DMS153 (cell line): ENCODE measurements at regions not wholly inside any gene's neighbourhood (a gene's known extent, or its start where the extent isn't known, plus 50 kb on each side); places are given as distances from the start of the nearest gene placed in this dataset.
"Not testable (repeated sequence)": the region's sequence is repeated elsewhere in the genome, so short reads cannot be mapped to it uniquely, and the experiment has no call there.

Source experiments
- DNase-seq: peaks from one replicate; lab custom pipeline; 2025; lab: John Stamatoyannopoulos, UW

DNA sequence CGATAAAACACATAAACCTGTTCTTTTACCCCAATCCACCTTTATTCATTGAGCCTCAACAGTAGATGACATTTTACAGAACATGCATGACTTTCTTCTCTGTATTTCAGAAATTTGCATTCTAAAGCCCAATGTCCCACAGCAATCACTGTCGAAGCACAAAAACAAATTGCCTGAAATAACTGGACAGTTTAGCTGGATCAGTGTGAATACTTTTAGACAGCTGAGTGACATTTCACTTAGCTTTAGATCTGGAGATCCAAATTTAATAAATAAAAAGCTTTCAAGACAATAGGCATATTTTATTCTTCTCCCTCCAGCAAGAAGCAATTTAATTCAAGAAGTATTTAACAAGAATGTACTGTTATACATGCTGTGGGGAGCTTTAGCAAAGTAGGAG, 109.1 kb upstream of the FSCB start:
- DNase-seq = no peak

DNA sequence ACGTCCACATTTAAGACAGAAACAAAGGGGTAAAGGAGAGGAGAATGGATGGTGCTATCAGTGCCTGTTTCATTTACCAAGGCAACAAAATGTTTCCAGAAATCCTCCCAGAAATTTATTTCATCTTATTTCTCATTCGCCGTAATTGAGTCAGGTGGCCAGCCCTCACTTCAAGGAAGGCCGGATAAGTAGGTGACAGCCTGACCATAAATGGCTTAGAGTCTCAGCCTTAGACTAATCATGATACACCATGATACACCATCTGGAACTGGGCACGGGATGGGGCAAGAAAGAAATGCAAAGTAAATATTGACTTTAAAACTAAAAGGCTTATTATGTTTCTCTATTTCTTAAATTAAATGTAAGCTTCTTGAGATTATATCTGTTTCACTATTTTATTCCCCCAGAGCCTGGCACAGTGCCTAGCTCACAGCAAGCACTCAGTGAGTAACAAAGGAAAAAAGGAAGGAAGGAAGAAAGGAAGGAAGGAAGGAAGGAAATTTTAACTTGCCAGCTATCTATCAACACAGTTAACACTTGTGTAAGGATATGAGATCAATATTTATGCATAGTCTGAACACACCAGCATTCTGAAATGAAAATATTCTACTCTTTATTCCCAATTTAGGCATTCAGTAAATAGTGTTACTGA, 106.1 kb upstream of the FSCB start:
- DNase-seq = no peak

DNA sequence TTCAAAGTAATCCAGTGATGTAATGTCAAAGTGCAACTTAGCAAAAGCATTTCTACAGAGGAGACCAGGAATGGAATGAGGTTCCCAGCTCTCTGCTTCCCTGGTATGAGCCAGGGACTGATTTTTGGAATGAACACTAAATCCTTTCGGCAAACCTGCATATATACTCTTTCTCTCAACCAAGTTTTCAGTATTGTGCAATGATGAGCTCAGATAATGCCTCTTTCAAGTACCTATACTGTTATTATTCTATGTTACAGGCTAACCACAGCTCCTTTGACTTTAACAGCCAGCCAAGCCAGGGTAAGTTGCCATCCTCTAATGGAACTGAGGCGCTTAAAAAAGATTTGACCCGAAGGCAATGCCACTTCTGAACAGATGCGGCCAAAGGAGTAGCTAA, 104.9 kb upstream of the FSCB start:
- no peak for DNase-seq

DNA sequence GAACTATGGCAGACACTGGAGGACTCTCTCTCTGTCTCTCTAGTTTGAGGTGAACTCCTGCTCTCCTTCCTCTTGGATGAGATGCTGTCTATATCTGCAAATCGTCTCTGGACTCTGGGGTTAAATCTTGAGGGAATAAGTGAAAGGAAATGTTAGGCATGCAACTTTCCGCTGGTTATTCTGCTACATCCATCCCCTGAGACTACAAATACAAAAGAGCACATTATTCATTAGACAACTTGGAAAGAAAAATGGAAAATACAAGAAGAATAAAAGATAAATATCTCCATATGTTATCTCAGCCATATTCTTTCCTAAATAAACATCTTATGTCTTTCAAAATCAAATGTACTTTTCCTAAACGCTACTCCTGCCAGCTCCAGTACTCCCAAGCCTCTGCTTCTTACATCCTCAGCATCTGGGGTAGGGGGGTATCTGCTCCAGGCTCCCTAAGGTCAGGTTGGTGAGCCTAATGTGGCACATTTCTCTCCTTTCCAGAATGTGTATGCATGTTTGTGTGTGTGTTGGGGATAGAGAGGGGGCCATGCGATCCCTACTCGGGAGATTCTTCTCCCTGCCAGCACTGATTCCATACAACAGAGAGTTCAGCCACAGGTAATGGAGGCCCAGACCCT, 102.9 kb upstream of the FSCB start:
- DNase-seq = no peak

DNA sequence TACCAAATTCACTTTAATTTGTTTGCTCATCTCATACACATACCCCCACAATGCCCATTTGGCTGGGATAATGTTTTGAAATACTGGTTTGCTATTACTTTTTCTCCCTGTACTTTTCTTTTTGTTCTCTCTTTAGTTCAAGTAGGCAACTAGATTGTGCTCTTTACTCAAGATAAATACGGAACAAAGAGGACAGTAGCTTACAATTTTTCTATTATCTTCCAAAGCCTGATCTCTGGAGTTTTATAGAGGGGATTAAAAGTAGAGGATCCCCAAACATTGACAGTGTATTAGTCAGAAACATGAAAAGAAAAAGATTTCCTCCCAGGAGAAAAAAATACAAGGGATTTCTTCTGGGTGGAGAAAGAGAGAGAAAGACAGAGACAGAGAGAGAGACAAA, 102.1 kb upstream of the FSCB start:
- DNase-seq = no peak

DNA sequence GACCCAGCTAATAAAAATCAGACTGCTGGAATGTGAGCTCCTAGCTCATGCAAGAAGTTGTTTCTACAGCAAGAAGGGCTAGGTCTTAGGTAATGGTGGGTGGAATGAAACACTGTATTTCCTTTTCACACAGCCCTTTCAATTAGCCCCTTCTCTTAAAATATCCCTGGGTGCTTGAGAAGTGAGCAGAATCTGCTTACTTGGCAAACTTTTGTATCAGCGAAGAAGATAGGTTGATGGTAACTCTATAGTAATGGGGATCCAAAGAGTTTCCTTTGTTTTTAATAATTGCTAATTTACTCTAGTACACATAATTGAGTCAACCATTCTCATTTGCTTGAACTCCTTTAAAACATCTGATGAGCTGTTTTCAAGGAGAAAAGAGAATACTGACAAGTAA, 100.6 kb upstream of the FSCB start:
- no peak for DNase-seq

DNA sequence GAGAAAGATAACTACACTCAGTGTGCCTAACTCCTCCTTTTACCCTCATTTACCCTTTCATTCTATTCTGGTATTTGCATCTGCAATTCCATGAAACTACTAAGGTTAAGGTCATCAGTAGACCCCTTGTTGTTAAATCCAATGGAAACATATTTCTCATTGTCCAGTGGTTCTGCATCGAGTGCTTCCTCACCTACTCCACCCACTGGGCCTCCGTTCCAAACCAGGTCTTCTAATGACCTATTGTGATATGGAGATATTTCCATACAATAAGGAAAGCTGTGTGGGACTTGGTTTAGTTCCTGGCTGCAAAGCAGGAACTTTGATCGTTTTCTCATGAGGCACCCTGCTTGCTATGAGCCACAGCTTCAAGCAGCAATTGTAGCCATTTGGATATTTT, 99.5 kb upstream of the FSCB start:
- no peak for DNase-seq

DNA sequence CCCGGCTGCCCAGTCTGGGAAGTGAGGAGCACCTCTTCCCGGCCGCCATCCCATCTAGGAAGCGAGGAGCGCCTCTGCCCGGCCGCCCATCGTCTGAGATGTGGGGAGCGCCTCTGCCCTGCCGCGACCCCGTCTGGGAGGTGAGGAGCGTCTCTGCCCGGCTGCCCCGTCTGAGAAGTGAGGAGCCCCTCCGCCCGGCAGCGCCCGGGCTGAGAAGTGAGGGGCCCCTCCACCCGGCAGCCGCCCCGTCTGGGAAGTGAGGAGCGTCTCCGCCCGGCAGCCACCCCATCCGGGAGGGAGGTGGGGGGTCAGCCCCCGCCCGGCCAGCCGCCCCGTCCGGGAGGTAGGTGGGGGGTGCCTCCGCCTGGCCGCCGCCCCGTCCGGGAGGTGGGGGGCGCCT, 94.2 kb upstream of the FSCB start:
- not testable (repeated sequence) for DNase-seq

DNA sequence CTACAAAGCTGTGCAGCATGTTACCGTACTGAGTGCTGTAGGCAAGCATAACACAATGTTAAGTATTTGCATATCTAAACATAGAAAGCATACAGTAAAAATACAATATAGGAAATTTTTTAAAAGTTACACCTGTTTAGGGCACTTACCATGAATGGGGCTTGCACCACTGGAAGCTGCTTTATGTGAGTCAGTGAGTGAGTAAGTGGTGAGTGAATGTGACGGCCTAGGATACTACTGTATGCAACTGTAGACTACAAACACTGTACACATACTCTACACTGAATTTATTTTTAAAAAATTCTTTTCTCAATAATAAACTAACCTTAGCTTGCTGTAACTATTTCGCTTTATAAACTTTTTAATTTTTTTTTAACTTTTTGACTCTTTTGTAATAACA, 82.1 kb upstream of the FSCB start:
- no peak for DNase-seq

DNA sequence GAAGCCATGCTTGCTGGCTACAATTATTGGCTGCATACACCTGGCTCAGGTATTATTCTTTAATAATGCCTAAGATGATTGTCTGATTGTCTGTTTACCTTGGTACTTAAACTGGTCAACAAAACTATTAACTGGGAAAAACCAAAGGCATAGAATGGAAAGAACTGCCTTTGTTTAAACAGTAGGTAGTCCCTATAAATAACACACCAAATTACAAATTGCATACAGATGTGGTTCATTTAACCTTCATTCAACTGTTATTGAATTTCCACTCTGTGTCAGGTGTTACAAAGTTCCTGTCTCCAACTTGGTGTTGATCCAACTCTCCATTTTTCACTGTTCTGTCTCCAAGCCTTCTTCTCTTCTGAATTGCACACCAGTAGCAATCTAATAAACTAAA, 79.8 kb upstream of the FSCB start:
- peak; percentile 99 for DNase-seq

DNA sequence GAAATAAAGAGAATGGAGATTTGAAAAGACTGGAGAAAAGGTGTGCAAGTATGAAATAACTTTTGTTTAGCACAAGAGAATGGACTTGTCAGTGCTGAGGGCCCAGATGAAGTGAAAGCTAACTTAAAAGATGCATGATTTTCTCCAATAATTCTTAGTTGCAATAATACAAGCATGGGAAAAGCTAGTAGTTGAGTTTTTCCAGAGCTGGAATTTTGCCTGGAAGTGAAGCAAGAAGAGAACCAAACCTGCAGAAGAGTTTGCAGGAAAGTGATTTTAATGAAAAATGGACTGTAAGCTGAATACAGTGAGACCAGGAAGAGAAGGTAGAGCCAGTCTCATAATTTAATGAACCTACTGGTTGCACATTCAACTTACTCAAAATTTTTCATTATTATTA, 69.3 kb upstream of the FSCB start:
- no peak for DNase-seq

DNA sequence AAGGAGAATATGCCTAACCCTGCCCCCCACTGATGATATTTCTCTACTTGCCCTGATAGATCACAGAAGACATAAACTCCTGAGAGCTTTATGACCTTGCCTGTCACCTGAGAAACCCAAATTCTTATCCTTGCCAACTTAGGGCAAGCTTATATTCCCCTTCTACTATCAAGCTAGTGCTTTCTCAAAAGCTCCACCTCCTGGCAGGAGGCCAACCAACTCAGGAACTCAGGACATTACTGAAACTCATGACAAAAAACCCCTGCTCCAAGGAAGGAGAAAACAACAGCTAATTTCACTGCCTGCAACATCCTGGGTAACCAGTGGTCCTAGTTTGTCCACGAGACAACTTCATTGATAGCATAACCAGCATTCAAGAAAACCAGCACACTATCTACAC, 60.9 kb upstream of the FSCB start:
- DNase-seq = no peak

DNA sequence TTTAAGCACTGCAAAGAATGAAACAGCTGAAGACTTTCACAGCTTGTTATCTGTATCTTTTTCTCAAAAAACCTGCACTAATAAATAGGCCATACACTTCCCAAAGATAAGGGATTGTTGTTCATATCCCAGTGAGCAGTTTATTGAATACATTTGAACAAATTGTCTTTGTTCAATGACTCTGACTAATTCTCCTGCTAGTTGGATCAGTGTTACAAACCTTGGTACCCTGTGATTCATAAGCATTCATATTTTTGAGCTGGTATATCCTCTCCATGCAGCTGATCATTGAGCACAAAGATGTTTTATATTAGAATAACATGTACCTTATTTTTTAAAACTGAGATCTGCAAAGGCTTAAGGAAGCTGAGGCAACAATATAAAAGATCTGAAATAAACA, 58.9 kb upstream of the FSCB start:
- DNase-seq = no peak

DNA sequence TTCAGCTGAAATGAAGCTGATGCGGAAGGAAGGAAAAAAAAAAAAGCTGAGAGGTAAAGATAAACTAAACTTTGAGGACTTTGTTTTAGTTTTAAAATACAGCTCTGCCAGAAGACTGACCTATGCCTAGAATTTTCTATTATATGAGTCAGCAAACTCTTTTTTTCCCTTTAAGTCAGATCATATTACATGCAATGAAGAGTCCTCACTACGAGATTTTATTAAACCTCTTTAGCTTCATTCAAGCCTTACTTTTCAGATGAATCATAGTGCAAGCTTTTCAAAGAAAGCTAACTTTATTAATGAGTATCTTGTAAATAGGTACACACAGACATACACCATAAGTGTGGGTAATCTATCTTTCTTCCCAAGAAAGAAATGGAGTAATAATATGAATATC, 57.8 kb upstream of the FSCB start:
- DNase-seq = no peak
